B cell (primary cell): ENCODE measurements at regions not wholly inside any gene's neighbourhood (a gene's known extent, or its start where the extent isn't known, plus 50 kb on each side); places are given as distances from the start of the nearest gene placed in this dataset.

Source experiments
- ATAC-seq: fragments of 200-7000 bp; cut with Tn5 transposase; one replicate; pipeline ENCODE4 v1.10.0; 2021; ENCODE audit warnings: low read depth, mild to moderate bottlenecking, moderate number of reproducible peaks, moderate library complexity
- CTCF ChIA-PET: fragments of 350-600 bp; sonication (Branson Sonifier 250); formaldehyde crosslinking; loops from one replicate; lab custom pipeline; 2021; ENCODE audit warnings: antibody characterized with exemption, inconsistent platforms; lab: Charles Lee
- POLR2A ChIA-PET: fragments of 350-600 bp; sonication (Branson Sonifier 250); formaldehyde crosslinking; loops from one replicate; lab custom pipeline; 2021; ENCODE audit warnings: antibody characterized with exemption; lab: Charles Lee
- DNase-seq: peaks from one replicate; pipeline ENCODE4 v3.0.0; 2013
- H2AFZ ChIP-seq: 2 replicates; pipeline ENCODE4 v1.6.1; 2012; ENCODE audit warnings: mild to moderate bottlenecking, low read depth, low read length; ENCODE audit not compliant: insufficient read depth, poor library complexity, severe bottlenecking
- H3K27ac ChIP-seq, 2 donors: 1 replicate in 1 of 2; 2 replicates in 1 of 2; pipeline ENCODE4 v1.5.1; 2012 to 2013; ENCODE audit warnings: low read length in 2 of 2, mild to moderate bottlenecking in 2 of 2, moderate library complexity in 1 of 2
- H3K27me3 ChIP-seq, 4 experiments: fragments of 200-600 bp in 1 of 4; sonication (generic) in 1 of 4; replicated peaks in 1 of 4; 1 replicate in 2 of 4; 2 replicates in 2 of 4; pipeline versions ENCODE4 v1.6.1 to v1.7.0; 2013 to 2016; ENCODE audit warnings: low read length in 3 of 4, mild to moderate bottlenecking in 2 of 4, mixed read lengths in 1 of 4, moderate library complexity in 1 of 4; ENCODE audit not compliant: insufficient read depth in 4 of 4, control insufficient read depth in 3 of 4; ENCODE audit errors: control extremely low read depth in 1 of 4
- H3K36me3 ChIP-seq, 2 experiments: replicated peaks in 1 of 2; 1 replicate in 1 of 2; 2 replicates in 1 of 2; pipeline versions ENCODE4 v1.6.1 to v1.7.1; 2013; ENCODE audit warnings: low read length in 1 of 2; ENCODE audit not compliant: insufficient read depth in 2 of 2, control insufficient read depth in 1 of 2; ENCODE audit errors: control extremely low read depth in 1 of 2, extremely low read depth in 1 of 2
- H3K4me1 ChIP-seq, 2 donors: fragments of 200-600 bp in 1 of 2; sonication (generic) in 1 of 2; 1 replicate in 1 of 2; 2 replicates in 1 of 2; pipeline versions ENCODE4 v1.5.1 to v1.6.1; 2013 to 2017; ENCODE audit warnings: low read length in 2 of 2; ENCODE audit not compliant: control insufficient read depth in 2 of 2, insufficient read depth in 2 of 2
- H3K4me2 ChIP-seq: replicated peaks from 2 replicates; pipeline ENCODE3; 2012; ENCODE audit warnings: mild to moderate bottlenecking, low read depth, low read length; ENCODE audit not compliant: poor library complexity, severe bottlenecking
- H3K4me3 ChIP-seq, 5 experiments: fragments of 200-600 bp in 1 of 5; sonication (generic) in 1 of 5; 1 replicate in 3 of 5; 2 replicates in 2 of 5; pipeline versions ENCODE4 v1.5.1 to v1.7.0; 2011 to 2016; ENCODE audit warnings: low read length in 4 of 5, mild to moderate bottlenecking in 4 of 5, low read depth in 2 of 5, control low read depth in 1 of 5, moderate library complexity in 1 of 5; ENCODE audit not compliant: insufficient read depth in 1 of 5; ENCODE audit errors: control extremely low read depth in 1 of 5, extremely low read depth in 1 of 5
- H3K79me2 ChIP-seq: fragments of 200-600 bp; sonication (generic); one replicate; pipeline ENCODE4 v1.6.0; 2016; ENCODE audit warnings: low read length; ENCODE audit not compliant: control insufficient read depth, insufficient read depth
- H3K9ac ChIP-seq: fragments of 200-600 bp; sonication (generic); 2 replicates; pipeline ENCODE4 v1.6.1; 2017; ENCODE audit warnings: mild to moderate bottlenecking, low read length, moderate library complexity
- H3K9me3 ChIP-seq, 3 donors: one replicate each; pipeline versions ENCODE4 v1.6.1 to v1.7.1; 2013; ENCODE audit warnings: low read length in 2 of 3; ENCODE audit not compliant: control insufficient read depth in 2 of 3, insufficient read depth in 1 of 3; ENCODE audit errors: control extremely low read depth in 1 of 3
- H4K20me1 ChIP-seq: 2 replicates; pipeline ENCODE4 v1.6.0; 2012; ENCODE audit warnings: mild to moderate bottlenecking, low read length; ENCODE audit not compliant: insufficient read depth, control insufficient read depth, poor library complexity, severe bottlenecking
- H3K27ac Mint-ChIP-seq: one replicate; pipeline ENCODE4 v1.8.0; 2021; ENCODE audit warnings: mixed read lengths
- H3K27me3 Mint-ChIP-seq: one replicate; pipeline ENCODE4 v1.8.0; 2021; ENCODE audit warnings: mixed read lengths
- H3K4me1 Mint-ChIP-seq: one replicate; pipeline ENCODE4 v1.8.0; 2021; ENCODE audit warnings: mixed read lengths
- H3K4me3 Mint-ChIP-seq: one replicate; pipeline ENCODE4 v1.8.0; 2021; ENCODE audit warnings: mixed read lengths
- H3K9me3 Mint-ChIP-seq: one replicate; pipeline ENCODE4 v1.8.0; 2022; ENCODE audit warnings: mixed read lengths; ENCODE audit not compliant: insufficient read depth
- CTCF ChIP-seq: fragments of 200-600 bp; IDR thresholded peaks from one replicate; pipeline ENCODE4 v1.8.0; 2022; ENCODE audit warnings: antibody characterized with exemption, mild to moderate bottlenecking
- EZH2 ChIP-seq: IDR thresholded peaks from 2 replicates; pipeline ENCODE4 v1.6.1; 2012; ENCODE audit warnings: borderline replicate concordance, low read depth, mild to moderate bottlenecking, moderate library complexity, low read length; ENCODE audit not compliant: insufficient read depth, poor library complexity, severe bottlenecking
- WGBS: methylation state at CpG from one replicate; pipeline ENCODE4 v1.1.5; 2013; ENCODE audit warnings: missing lambda C conversion rate; ENCODE audit not compliant: insufficient coverage; 5-methylcytosine and 5-hydroxymethylcytosine counted together
- intact Hi-C: fragments of 100-400 bp; cut with micrococcal nuclease; formaldehyde crosslinking; loops from one replicate; pipeline ENCODE4 v1.10.0; 2022

- H3K27me3 ChIP-seq, result no peaks in the 10 kb centered on the region
- no peak overlapping the region for H3K4me3 ChIP-seq
- H3K79me2 ChIP-seq, result no peaks in the 10 kb centered on the region
- 91% methylated on average over 5 of the region's 7 CpGs for WGBS
- H3K4me2 ChIP-seq, result no peak overlapping the region
- Mint-ChIP-seq H3K27ac (no peak overlapping the region), H3K27me3 (peaks cover 5% of the 10 kb centered on the region), H3K9me3 (no peaks in the 10 kb centered on the region), H3K4me3 (no peak overlapping the region), H3K4me1 (no peaks in the 10 kb centered on the region)
- ChIA-PET POLR2A (no interaction called here), CTCF (no interaction called here)
- no peaks in the 10 kb centered on the region for H3K36me3 ChIP-seq
- H4K20me1 ChIP-seq, result no peaks in the 10 kb centered on the region
- H2AFZ ChIP-seq, result no peak overlapping the region
- H3K4me1 ChIP-seq, result no peaks in the 10 kb centered on the region
- TF ChIP-seq CTCF, result no peak
- TF ChIP-seq EZH2, result no peak
- H3K27ac ChIP-seq, result no peak overlapping the region
- H3K9ac ChIP-seq, result no peak overlapping the region
- intact Hi-C loops, result no loop called here
- H3K9me3 ChIP-seq, result no peaks in the 10 kb centered on the region
- DNase-seq (no peak), ATAC-seq (no peak)
Observed at GRCh38 chr1:29907596-29907995, 671.3 kb downstream of the PTPRU start.

GRCh38 chr1:29906927-29907326 is 670.6 kb downstream of the PTPRU start:
- no peaks in the 10 kb centered on the region for H3K79me2 ChIP-seq
- no peaks in the 10 kb centered on the region for H3K27me3 ChIP-seq
- DNase-seq (no peak), ATAC-seq (no peak)
- intact Hi-C loops, result no loop called here
- 90% methylated on average over 6 of the region's 6 CpGs for WGBS
- no peak overlapping the region for H3K4me3 Mint-ChIP-seq
- no peak overlapping the region for H3K27ac Mint-ChIP-seq
- peaks cover 8% of the 10 kb centered on the region for H3K27me3 Mint-ChIP-seq
- no peaks in the 10 kb centered on the region for H3K36me3 ChIP-seq
- no peak overlapping the region for H3K4me2 ChIP-seq
- no peaks in the 10 kb centered on the region for H3K9me3 Mint-ChIP-seq
- no peak overlapping the region for H3K4me3 ChIP-seq
- H4K20me1 ChIP-seq, result no peaks in the 10 kb centered on the region
- H3K9ac ChIP-seq, result no peak overlapping the region
- no peak for TF ChIP-seq EZH2
- H3K9me3 ChIP-seq, result no peaks in the 10 kb centered on the region
- H3K27ac ChIP-seq, result no peak overlapping the region
- no peaks in the 10 kb centered on the region for H3K4me1 ChIP-seq
- H2AFZ ChIP-seq, result no peak overlapping the region
- ChIA-PET POLR2A (no interaction called here), CTCF (no interaction called here)
- H3K4me1 Mint-ChIP-seq, result no peaks in the 10 kb centered on the region
